H1 (cell line): ENCODE measurements at regions not wholly inside any gene's neighbourhood (a gene's known extent, or its start where the extent isn't known, plus 50 kb on each side); places are given as distances from the start of the nearest gene placed in this dataset.

Experiments
- CTCF ChIA-PET: fragments of 300-600 bp; sonication (Branson Sonifier 250); formaldehyde crosslinking; loops from one replicate; lab custom pipeline; 2021; ENCODE audit not compliant: partially characterized antibody; lab: Charles Lee
- POLR2A ChIA-PET: fragments of 300-600 bp; sonication (Branson Sonifier 250); formaldehyde crosslinking; loops from one replicate; lab custom pipeline; 2021; ENCODE audit warnings: inconsistent platforms; ENCODE audit not compliant: partially characterized antibody; lab: Charles Lee
- DNase-seq, 2 experiments: peaks; one replicate each; pipeline versions ENCODE4 v3.0.0 to v3.0.0-alpha.2; 2010 to 2022; ENCODE audit warnings: low spot score in 2 of 2, low read depth in 1 of 2, mixed read lengths in 1 of 2
- FAIRE-seq: peaks from 2 replicates; lab custom pipeline; 2011; peaks lifted over from hg19 to GRCh38; lab: Jason Lieb, UNC
- H2AFZ ChIP-seq: 2 replicates; pipeline ENCODE4 v1.8.1; 2012; ENCODE audit warnings: low read length, inconsistent platforms
- H2AK5ac ChIP-seq: 2 replicates; pipeline ENCODE4 v1.6.1; 2013; ENCODE audit warnings: low read depth, low read length
- H2BK120ac ChIP-seq: replicated peaks from 2 replicates; pipeline ENCODE3; 2013; ENCODE audit warnings: low read depth, low read length, inconsistent platforms
- H2BK12ac ChIP-seq: 2 replicates; pipeline ENCODE4 v1.6.1; 2013; ENCODE audit warnings: low read depth, low read length
- H2BK15ac ChIP-seq: 2 replicates; pipeline ENCODE4 v1.6.1; 2013; ENCODE audit warnings: low read length
- H2BK20ac ChIP-seq: 2 replicates; pipeline ENCODE4 v1.6.1; 2013; ENCODE audit warnings: low read length
- H2BK5ac ChIP-seq: 2 replicates; pipeline ENCODE4 v1.6.1; 2013; ENCODE audit warnings: low read depth, low read length
- H3K14ac ChIP-seq: 2 replicates; pipeline ENCODE4 v1.6.1; 2013; ENCODE audit warnings: inconsistent platforms; ENCODE audit not compliant: insufficient read length
- H3K18ac ChIP-seq: 2 replicates; pipeline ENCODE4 v1.6.1; 2013; ENCODE audit warnings: low read length; ENCODE audit errors: extremely low read depth
- H3K23ac ChIP-seq: 2 replicates; pipeline ENCODE4 v1.6.1; 2013; ENCODE audit warnings: inconsistent platforms; ENCODE audit not compliant: insufficient read length
- H3K23me2 ChIP-seq: 2 replicates; pipeline ENCODE4 v1.6.1; 2013; ENCODE audit warnings: low read depth, low read length
- H3K27ac ChIP-seq: 2 replicates; pipeline ENCODE4 v1.6.1; 2011; ENCODE audit warnings: low read depth, low read length, inconsistent platforms
- H3K27me3 ChIP-seq, 4 experiments: replicated peaks in 1 of 4; 1 replicate in 1 of 4; 2 replicates in 3 of 4; pipeline versions ENCODE4 v1.6.1 to v1.8.1; 2011 to 2013; ENCODE audit warnings: low read length in 3 of 4, mild to moderate bottlenecking in 3 of 4, inconsistent platforms in 2 of 4, mixed read lengths in 2 of 4, moderate library complexity in 1 of 4; ENCODE audit not compliant: control insufficient read depth in 3 of 4, insufficient read depth in 3 of 4; ENCODE audit errors: extremely low read depth in 1 of 4
- H3K36me3 ChIP-seq, 4 experiments: 2 replicates each; pipeline versions ENCODE4 v1.6.1 to v1.8.1; 2011 to 2013; ENCODE audit warnings: mild to moderate bottlenecking in 4 of 4, low read length in 3 of 4, moderate library complexity in 2 of 4, control low read depth in 1 of 4, inconsistent platforms in 1 of 4; ENCODE audit not compliant: insufficient read depth in 4 of 4, control insufficient read depth in 2 of 4
- H3K4ac ChIP-seq: replicated peaks from 2 replicates; pipeline ENCODE3; 2013; ENCODE audit warnings: low read length, low read depth, mixed read lengths, inconsistent platforms; ENCODE audit not compliant: insufficient read length
- H3K4me1 ChIP-seq, 4 experiments: replicated peaks in 1 of 4; 1 replicate in 1 of 4; 2 replicates in 3 of 4; pipeline versions ENCODE4 v1.6.1 to v1.8.1; 2011 to 2013; ENCODE audit warnings: low read length in 3 of 4, inconsistent platforms in 2 of 4, mixed read lengths in 1 of 4; ENCODE audit not compliant: insufficient read depth in 4 of 4, control insufficient read depth in 3 of 4
- H3K4me2 ChIP-seq, 2 experiments: 2 replicates each; pipeline versions ENCODE4 v1.6.1 to v1.8.1; 2011 to 2013; ENCODE audit warnings: low read depth in 2 of 2, low read length in 2 of 2, control low read depth in 1 of 2, inconsistent platforms in 1 of 2, mild to moderate bottlenecking in 1 of 2; ENCODE audit not compliant: insufficient read depth in 1 of 2
- H3K4me3 ChIP-seq, 4 experiments: fragments of 200-600, 300-600 bp in 1 of 4; sonication (generic), shearing (Covaris generic), sonication (Bioruptor Twin) in 1 of 4; 2 replicates each; pipeline versions ENCODE4 v1.5.1 to v1.8.1; 2011 to 2016; ENCODE audit warnings: low read length in 4 of 4, low read depth in 3 of 4, control low read depth in 2 of 4, inconsistent platforms in 2 of 4, mild to moderate bottlenecking in 2 of 4, mixed read lengths in 1 of 4, moderate library complexity in 1 of 4; ENCODE audit not compliant: insufficient read depth in 2 of 4; ENCODE audit errors: extremely low read depth in 1 of 4
- H3K56ac ChIP-seq: replicated peaks from 2 replicates; pipeline ENCODE3; 2013; ENCODE audit warnings: low read depth, mild to moderate bottlenecking, mixed read lengths, low read length, inconsistent platforms; ENCODE audit not compliant: insufficient read length
- H3K79me1 ChIP-seq: 2 replicates; pipeline ENCODE4 v1.6.1; 2013; ENCODE audit warnings: low read depth, low read length, control low read depth
- H3K79me2 ChIP-seq, 2 experiments: 2 replicates each; pipeline versions ENCODE4 v1.6.1 to v1.8.1; 2012 to 2013; ENCODE audit warnings: low read length in 2 of 2, mild to moderate bottlenecking in 2 of 2, inconsistent platforms in 1 of 2; ENCODE audit not compliant: insufficient read depth in 2 of 2, control insufficient read depth in 1 of 2
- H3K9ac ChIP-seq, 4 experiments: replicated peaks in 1 of 4; 1 replicate in 1 of 4; 2 replicates in 3 of 4; pipeline versions ENCODE4 v1.6.1 to v1.8.1; 2011 to 2013; ENCODE audit warnings: low read depth in 3 of 4, low read length in 3 of 4, control low read depth in 2 of 4, mild to moderate bottlenecking in 2 of 4, moderate library complexity in 2 of 4, inconsistent platforms in 1 of 4; ENCODE audit errors: extremely low read depth in 1 of 4
- H3K9me3 ChIP-seq, 2 experiments: 2 replicates each; pipeline versions ENCODE4 v1.6.1 to v1.8.1; 2012 to 2013; ENCODE audit warnings: mild to moderate bottlenecking in 2 of 2, moderate library complexity in 2 of 2, control low read depth in 1 of 2, inconsistent platforms in 1 of 2, low read depth in 1 of 2, low read length in 1 of 2, mixed read lengths in 1 of 2; ENCODE audit not compliant: insufficient read depth in 2 of 2
- H4K20me1 ChIP-seq, 2 experiments: replicated peaks in 1 of 2; 2 replicates each; pipeline versions ENCODE3 to v1.8.1; 2011 to 2013; ENCODE audit warnings: inconsistent platforms in 2 of 2, low read length in 2 of 2, mild to moderate bottlenecking in 1 of 2; ENCODE audit not compliant: insufficient read depth in 2 of 2, control insufficient read depth in 1 of 2
- H4K5ac ChIP-seq: 2 replicates; pipeline ENCODE4 v1.6.1; 2013; ENCODE audit warnings: low read length, low read depth, mixed read lengths, inconsistent platforms; ENCODE audit not compliant: insufficient read length
- H4K8ac ChIP-seq: 2 replicates; pipeline ENCODE4 v1.8.0; 2013; ENCODE audit warnings: mild to moderate bottlenecking, moderate library complexity, low read length, inconsistent platforms; ENCODE audit not compliant: insufficient read depth; ENCODE audit errors: extremely low read depth
- H4K91ac ChIP-seq: replicated peaks from 2 replicates; pipeline ENCODE3; 2013; ENCODE audit warnings: low read length, mixed read lengths, inconsistent platforms; ENCODE audit not compliant: insufficient read length
- PHF8 ChIP-seq: fragments of 200-600 bp; sonication (generic); conservative IDR thresholded peaks from 2 replicates; pipeline ENCODE4 v1.7.1; 2012; ENCODE audit warnings: low read depth, mild to moderate bottlenecking, inconsistent platforms, low read length, moderate library complexity
- WGBS, 2 experiments: shearing (Covaris generic) in 1 of 2; methylation state at CpG; one replicate each; pipeline versions ENCODE4 v1.1.6 to v1.1.7; 2013 to 2015; ENCODE audit warnings: low lambda C conversion rate in 2 of 2, mixed read lengths in 2 of 2, inconsistent platforms in 1 of 2, low coverage in 1 of 2, missing lambda C conversion rate in 1 of 2; ENCODE audit not compliant: insufficient replicate concordance in 2 of 2, insufficient coverage in 1 of 2, insufficient read length in 1 of 2; ENCODE audit errors: extremely low coverage in 1 of 2, missing lambda C conversion rate in 1 of 2; 5-methylcytosine and 5-hydroxymethylcytosine counted together

- FAIRE-seq = no peak
- H3K56ac ChIP-seq = no peak overlapping the region
- H3K18ac ChIP-seq = no peak overlapping the region
- no peak overlapping the region for H2BK12ac ChIP-seq
- H4K91ac ChIP-seq = no peak overlapping the region
- H2BK20ac ChIP-seq = no peak overlapping the region
- H2BK120ac ChIP-seq = no peak overlapping the region
- no peak overlapping the region for H4K8ac ChIP-seq
- no peak overlapping the region for H4K5ac ChIP-seq
- DNase-seq = no peak
- no peak overlapping the region for H2AK5ac ChIP-seq
- no peak for TF ChIP-seq PHF8
- TF ChIP-seq, all 59 proteins: peak for 0
- no peak overlapping the region for H3K23ac ChIP-seq
- no peaks in the 10 kb centered on the region for H3K23me2 ChIP-seq
- H3K27ac ChIP-seq = no peak overlapping the region
- H3K4me2 ChIP-seq = no peak overlapping the region
- H3K4ac ChIP-seq = no peak overlapping the region
- H3K4me3 ChIP-seq = no peak overlapping the region
- no peaks in the 10 kb centered on the region for H3K9me3 ChIP-seq
- H4K20me1 ChIP-seq = no peaks in the 10 kb centered on the region
- H2BK5ac ChIP-seq = no peak overlapping the region
- CTCF ChIA-PET = interaction anchor here (0.7 to 1.6 kb wide), 4 partner anchors 14 to 587 kb away, joined by 3 to 5 read pairs (median 4); no protein-coding TSS in a partner anchor
- H3K36me3 ChIP-seq = no peaks in the 10 kb centered on the region
- H3K4me1 ChIP-seq = no peaks in the 10 kb centered on the region
- H3K79me1 ChIP-seq = no peaks in the 10 kb centered on the region
- WGBS, 2 experiments = 93% methylated on average over 5 of the region's 5 CpGs; no CpG with 5 or more reads in 1 of the 2 experiments
- no peak overlapping the region for H2AFZ ChIP-seq
- no peaks in the 10 kb centered on the region for H3K79me2 ChIP-seq
- POLR2A ChIA-PET = interaction anchor here (0.6 kb wide), 1 partner anchor 57 kb away, joined by 3 read pairs; no protein-coding TSS in a partner anchor
- H2BK15ac ChIP-seq = no peak overlapping the region; the same call in 1 of the 2 replicates
- no peaks in the 10 kb centered on the region for H3K27me3 ChIP-seq
- no peak overlapping the region for H3K14ac ChIP-seq
- no peak overlapping the region for H3K9ac ChIP-seq
Measured at GRCh38 chr2:12063210-12063609, 316.8 kb downstream of the LPIN1 start.
